Fibroblast of pulmonary artery (primary cell): ENCODE measurements at regions not wholly inside any gene's neighbourhood (a gene's known extent, or its start where the extent isn't known, plus 50 kb on each side); places are given as distances from the start of the nearest gene placed in this dataset.

Experiments used
- DNase-seq: peaks from one replicate; pipeline ENCODE4 v3.0.0-alpha.2; 2010; ENCODE audit warnings: low read depth
- H3K4me3 ChIP-seq: replicated peaks from 2 replicates; pipeline ENCODE4 v1.5.1; 2011; ENCODE audit warnings: low read depth, mild to moderate bottlenecking, control low read depth, low read length, moderate library complexity
- TF ChIP-seq, protein P1 (sequence below): IDR thresholded peaks from 2 replicates; pipeline ENCODE4 v1.5.1; 2011; ENCODE audit warnings: mild to moderate bottlenecking, control low read depth, low read length, inconsistent platforms; ENCODE audit errors: missing control alignments

DNA sequence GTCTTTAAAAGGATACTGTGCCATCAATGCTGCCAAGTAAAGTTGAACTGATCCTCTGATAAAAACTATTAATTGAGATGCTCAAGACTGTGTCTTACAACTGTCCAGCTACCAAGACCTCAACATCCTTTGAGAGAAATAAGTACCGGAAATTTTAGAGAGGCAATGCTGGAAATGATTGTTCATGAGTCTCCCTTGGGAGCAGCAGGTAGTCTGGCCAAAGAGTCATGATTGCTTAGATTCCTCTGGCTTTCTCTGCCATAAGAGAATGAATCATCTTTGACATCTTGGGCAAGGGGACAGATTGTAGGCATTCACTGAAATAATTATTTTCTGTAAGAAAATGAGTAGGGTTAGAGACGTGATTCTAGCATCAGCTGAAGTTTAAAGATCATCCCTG, 466.6 kb upstream of the DAB2 start:
- H3K4me3 ChIP-seq = no peak overlapping the region
- DNase-seq = peak; percentile 44
- TF ChIP-seq, protein P1, sequence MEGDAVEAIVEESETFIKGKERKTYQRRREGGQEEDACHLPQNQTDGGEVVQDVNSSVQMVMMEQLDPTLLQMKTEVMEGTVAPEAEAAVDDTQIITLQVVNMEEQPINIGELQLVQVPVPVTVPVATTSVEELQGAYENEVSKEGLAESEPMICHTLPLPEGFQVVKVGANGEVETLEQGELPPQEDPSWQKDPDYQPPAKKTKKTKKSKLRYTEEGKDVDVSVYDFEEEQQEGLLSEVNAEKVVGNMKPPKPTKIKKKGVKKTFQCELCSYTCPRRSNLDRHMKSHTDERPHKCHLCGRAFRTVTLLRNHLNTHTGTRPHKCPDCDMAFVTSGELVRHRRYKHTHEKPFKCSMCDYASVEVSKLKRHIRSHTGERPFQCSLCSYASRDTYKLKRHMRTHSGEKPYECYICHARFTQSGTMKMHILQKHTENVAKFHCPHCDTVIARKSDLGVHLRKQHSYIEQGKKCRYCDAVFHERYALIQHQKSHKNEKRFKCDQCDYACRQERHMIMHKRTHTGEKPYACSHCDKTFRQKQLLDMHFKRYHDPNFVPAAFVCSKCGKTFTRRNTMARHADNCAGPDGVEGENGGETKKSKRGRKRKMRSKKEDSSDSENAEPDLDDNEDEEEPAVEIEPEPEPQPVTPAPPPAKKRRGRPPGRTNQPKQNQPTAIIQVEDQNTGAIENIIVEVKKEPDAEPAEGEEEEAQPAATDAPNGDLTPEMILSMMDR = no peak

DNA sequence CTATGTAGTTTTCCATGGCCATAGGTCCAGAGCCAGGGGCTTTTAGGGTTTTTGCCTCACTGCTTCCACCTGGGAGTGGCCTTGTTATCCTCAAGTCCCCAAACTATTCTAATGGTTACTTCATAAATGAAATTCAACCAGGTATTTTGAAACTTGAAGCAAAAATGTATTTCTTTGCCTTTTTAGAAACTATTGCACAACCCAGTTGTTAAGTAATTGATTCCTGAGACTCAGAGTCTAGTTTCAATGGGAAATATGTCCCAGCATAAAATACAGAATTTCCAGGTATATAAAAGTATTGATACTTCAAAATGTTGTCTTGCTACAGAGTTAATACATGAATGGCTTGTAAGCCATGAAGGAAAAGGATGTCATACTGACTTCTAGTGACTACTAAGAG, 456.2 kb upstream of the DAB2 start:
- TF ChIP-seq, protein P1 = no peak
- DNase-seq = no peak
- H3K4me3 ChIP-seq = no peak overlapping the region

DNA sequence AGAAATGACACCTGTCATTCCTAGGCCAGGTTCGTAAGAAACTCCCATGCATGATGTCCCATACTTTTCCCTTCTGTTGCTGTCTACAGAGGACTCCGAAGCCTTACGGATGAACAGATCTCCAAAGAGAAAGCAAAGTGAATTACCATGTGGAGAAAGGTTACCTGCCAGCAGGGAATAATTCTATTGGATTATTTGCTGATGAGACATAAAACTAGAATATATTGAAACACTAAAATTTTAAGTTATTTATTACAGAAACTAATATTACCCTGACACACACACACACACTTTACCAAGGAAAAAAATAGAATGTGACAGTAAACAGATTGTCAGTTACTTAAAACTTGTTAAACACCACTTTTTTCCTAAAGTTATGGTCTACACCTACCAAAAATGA, 452.7 kb upstream of the DAB2 start:
- TF ChIP-seq, protein P1 = no peak
- no peak overlapping the region for H3K4me3 ChIP-seq
- no peak for DNase-seq

DNA sequence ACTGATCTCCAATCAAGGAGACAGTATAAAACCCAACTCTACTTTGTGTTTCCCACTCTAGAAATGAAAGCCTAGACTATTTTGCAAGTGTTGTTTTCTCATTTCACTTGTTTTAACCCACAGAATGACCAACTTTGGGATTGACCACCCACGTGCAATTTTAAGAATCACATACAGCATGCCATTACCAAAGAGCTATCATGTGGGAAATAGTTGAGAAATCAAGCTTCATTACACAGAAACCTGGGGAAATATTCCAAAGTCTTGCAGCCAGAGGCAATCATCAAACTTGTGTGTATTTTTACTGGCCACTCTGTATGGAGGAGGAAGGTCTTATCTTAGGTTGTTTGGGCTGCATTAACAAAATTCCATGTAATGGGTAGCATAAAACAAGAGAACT, 451.4 kb upstream of the DAB2 start:
- DNase-seq = no peak
- no peak overlapping the region for H3K4me3 ChIP-seq
- TF ChIP-seq, protein P1 = no peak

DNA sequence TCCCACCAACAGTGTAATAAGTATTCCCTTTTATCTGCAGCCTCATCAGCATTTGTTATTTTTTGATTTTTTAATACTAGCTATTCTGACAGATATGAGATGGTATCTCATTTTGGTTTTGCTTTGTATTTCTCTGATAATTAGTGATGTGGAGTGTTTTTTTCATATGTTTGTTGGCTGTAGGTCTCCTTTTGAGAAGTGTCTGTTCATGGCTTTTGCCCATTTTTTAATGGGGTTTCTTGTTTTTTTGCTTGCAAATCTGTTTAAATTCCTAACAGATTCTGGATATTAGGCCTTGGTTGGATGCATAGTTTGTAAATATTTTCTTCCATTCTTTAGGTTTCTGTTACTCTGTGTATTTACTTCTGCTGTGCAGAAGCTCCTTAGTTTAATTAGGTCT, 445.4 kb upstream of the DAB2 start:
- no peak for DNase-seq
- TF ChIP-seq, protein P1 = no peak

DNA sequence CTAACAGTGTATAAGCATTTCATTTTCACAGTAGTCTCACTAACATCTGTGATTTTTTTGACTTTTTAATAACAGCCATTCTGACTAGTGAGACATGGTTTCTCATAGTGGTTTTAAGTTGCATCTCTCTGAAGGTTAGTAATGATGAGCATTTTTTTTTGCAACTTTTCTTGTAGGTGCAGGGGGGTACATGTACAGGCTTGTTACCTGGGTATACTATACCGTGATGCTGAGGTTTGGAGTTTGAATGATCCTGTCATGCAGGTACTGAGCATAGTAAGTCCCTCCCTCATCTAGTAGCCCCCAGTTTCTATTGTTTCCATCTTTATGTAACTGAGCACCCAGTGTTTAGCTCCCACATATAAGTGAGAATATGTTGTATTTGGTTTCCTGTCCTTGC, 444.6 kb upstream of the DAB2 start:
- TF ChIP-seq, protein P1 = no peak
- no peak for DNase-seq
- no peak overlapping the region for H3K4me3 ChIP-seq

More for the DNA sequence above, 445.4 kb upstream of the DAB2 start:
- no peak overlapping the region for H3K4me3 ChIP-seq

DNA sequence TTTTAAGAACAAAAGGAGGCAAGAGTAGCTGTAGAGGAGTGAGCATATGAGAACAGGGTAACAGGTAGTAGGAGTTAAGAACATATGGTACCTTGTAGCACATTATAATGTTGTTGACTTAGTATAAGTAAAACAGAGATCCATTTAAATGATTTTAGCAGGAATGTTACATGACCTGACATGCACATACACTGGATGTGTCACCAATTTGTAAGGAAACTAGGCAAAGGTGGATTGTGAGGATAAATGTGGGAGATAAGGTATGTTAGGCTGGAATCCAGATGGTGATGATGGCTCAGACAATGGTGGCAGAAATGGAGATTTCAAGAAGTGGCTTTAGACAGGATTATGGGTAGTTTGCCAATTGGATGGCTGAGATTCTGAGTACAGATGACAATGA, 443.1 kb upstream of the DAB2 start:
- H3K4me3 ChIP-seq = no peak overlapping the region
- DNase-seq = no peak
- TF ChIP-seq, protein P1 = no peak
